LoVo (cell line): ENCODE measurements at regions not wholly inside any gene's neighbourhood (a gene's known extent, or its start where the extent isn't known, plus 50 kb on each side); places are given as distances from the start of the nearest gene placed in this dataset.

Experiments
- DNase-seq: peaks from one replicate; pipeline ENCODE4 v3.0.0-alpha.2; 2016; ENCODE audit warnings: low spot score

DNA sequence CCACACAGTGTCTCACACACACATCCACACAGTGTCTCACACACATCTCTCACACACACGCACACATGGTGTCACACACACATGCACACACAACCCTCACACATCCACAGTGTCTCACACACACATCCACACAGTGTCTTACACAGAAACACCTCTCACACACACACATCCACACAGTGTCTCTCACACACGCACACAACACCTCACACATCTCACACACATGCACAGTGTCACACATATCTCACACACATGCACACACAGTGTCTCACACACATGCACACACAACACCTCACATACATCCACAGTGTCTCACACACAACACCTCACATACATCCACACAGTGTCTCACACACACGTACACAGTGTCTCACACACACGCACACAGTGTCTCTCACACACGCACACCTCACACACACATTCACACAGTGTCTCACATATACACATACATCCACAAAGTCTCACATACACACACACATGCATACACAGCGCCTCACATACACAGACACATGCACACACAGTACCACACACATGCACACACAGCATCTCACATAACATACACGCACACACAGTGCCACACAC lies 473.9 kb upstream of the HS6ST1 start:
- DNase-seq: no peak

DNA sequence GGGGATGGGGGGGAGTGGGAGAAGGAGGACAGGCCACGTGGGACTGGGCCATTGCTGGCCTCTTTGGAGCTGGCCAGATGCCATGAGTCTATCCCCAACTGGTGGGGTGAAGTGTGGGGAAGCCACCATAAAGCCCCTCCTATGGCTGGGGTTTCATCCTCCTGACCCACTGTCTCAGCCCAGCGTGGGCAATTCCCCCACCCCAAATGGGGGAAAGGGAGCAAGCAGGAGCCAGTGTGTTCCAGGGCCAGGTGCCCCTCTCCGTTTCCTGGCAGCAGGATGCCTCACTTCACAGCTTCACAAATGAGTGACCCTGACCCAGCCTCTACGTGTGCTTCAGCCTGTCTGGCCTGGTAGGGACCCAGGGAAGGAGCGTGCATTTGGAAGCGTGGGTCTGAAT lies 474.7 kb upstream of the HS6ST1 start:
- DNase-seq: no peak

DNA sequence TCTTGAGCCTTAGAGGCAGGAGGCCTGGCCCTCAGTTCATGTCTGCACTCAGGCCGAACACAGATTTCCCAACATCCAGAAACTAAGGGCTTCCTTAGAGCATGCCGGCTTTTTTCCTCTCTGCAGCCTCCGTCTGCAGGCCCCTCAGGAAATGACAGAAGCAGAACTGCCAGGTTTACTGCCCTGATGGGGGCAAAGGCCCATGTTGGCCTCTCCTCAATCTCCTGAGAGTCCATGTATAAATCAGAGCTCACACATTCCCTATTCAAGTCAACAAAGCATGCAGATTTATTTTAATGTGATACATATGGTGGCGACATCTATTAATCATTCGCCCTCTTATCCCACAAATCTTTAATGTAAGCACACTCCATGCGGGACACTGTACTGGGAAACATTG lies 475.6 kb upstream of the HS6ST1 start:
- no peak for DNase-seq

DNA sequence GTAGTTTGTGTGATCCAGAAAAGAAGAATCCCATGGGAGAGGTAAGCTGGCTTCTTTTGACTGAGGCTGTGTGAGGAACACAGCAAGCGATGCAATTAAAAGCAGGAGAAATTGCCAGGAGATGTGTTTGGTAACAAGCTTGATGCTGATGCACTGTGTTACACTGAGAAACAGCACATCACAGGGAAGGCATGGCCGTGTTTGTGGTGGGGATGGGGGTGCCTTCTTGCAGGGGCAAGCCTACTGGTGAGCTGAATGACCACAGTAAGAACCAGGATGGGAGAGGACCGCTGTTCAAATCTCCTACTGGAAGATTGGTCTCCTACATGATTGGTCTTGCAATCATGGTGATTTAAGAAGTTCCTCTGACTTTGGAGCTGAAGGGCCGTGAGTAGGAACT lies 477.7 kb upstream of the HS6ST1 start:
- DNase-seq: no peak

DNA sequence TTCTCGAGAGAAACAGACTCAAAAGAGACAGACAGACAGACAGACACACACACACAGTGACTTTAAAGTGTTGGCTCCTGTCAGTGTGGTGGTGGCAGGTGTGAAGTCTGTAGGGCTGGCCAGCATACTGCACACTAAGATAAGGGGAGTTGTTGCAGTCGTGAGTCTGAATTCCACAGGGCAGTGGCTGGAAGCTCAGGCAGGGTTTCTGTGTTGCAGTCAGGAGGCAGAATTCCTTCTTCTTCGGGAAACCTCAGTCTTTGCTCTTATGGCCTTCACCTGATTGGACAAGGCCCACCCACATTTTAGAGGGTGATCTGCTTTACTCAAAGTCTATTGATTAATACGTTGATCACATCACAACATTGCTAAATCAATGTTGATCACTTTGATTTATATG lies 478.4 kb upstream of the HS6ST1 start:
- no peak for DNase-seq

DNA sequence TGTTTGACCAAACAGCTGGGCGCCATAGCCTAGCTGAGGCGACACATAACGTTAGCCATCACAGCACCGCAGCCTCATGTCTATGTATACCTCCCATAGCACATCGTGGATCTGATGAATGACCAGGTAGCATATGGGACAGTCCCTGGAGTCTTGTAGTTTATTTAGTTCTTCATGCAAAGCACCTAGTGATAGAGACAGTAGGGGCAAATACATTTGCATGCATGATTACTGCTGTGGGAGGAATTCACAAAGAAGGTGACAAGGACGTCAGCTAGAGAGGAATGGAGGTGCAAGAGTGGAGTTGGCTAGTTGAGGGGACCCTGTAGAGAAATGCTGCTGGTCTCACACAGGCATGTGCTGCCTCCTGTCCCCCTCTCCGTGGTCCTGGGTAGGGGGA lies 478.9 kb upstream of the HS6ST1 start:
- DNase-seq: no peak

DNA sequence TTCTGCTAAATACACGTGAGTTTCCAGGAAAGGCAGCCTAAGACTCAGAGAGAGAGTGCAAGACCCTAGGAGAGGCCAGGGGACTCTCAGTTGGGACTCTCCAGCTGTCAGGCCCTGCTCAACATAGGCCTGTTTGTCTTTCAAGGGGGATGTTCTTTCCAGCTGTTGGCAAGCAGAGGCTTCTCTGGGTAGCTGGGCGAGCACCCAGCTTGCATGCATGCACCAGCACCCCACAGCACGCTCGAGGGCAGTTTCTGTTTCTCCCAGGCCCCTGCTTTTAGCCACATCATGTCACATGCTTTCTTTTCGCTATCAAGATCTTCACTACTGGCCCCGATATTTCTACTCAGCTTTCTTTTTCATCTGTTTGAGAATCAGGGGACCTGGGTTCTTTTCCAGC lies 479.3 kb upstream of the HS6ST1 start:
- no peak for DNase-seq

DNA sequence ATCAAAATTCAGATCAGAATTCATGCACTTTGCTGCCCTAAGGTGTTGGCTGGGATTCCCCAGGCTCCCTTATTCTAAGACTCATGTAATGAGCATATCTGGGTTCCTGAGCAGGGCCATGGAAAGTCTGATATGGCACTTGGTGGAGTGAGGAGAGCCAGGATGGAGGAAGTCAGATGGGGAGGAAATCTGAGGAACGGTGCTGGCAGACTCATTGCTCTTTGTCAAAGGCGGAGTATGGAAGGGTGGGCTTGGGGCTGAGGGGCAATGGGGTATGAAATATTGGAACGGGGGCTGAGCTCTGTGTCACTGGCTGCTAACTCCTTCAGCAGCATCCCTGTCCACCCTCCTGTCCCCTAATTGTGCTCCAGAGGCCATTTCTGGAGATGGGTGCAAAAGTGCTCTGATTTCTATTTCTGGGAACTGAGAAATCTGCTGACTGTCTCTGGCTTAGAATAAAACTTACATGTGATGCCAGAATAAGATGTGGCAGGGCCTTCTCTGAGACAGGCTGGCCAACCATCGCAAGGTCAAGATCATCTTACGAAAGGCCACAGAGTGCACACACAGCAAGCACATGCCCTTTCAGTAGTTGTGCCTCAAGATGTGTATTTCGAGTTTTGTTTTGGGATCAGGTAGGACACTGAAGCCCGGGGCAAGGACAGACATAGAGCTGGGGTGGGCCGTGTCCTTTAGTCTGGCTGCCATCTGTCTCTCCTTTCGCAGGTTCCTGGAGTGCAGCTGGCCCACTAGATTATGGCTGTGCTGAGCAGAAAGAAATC lies 480.0 kb upstream of the HS6ST1 start:
- no peak for DNase-seq

DNA sequence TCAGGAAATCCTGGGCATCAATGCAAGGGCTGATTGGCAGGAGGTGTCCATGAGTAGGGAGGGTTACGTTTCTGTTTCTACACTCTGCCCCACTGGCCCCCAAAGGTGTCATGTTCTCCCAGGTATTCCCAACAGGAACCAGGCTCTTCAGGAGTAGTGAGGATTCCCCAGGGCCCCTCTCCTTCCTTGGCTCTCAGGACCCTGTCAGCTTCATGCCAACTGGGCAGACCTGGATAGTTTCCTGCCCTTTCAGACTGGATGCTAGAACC lies 480.6 kb upstream of the HS6ST1 start:
- no peak for DNase-seq

DNA sequence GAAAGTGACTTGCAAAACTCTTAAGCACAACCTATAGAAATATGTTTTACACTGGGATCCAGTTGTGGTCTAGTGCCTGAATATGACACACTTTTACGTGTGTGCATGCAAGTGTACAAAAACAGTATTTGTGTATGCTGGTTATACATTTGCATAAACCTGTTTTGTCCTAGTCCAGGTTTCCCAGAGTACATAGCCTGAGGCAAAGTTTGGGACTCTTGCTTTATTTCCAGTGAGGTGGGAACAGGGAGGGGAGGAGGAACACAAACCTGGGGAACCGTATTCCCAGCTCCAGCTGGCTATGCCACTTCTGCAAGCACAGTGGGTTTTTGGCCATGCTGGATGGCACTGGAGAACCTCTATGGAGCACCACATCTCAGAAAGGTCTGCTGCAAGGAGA lies 481.1 kb upstream of the HS6ST1 start:
- no peak for DNase-seq

DNA sequence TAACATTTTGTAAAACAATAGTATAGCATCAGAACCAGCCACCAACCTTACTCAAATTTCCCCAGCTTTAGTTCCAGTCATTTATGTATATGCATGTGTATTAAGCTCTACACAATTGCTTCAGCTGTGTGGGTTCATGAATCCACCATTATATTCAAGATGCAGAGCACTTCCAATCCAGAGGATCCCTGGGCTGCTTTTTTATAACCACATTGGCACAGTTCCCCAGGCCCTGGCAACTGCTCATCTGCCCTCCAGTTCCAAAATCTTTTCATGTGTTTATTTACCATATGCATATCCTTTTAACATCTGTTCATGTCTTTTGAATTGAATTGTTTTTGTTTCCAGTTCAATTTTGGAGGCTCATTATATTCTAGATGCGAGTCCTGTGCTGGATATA lies 482.9 kb upstream of the HS6ST1 start:
- DNase-seq: no peak

DNA sequence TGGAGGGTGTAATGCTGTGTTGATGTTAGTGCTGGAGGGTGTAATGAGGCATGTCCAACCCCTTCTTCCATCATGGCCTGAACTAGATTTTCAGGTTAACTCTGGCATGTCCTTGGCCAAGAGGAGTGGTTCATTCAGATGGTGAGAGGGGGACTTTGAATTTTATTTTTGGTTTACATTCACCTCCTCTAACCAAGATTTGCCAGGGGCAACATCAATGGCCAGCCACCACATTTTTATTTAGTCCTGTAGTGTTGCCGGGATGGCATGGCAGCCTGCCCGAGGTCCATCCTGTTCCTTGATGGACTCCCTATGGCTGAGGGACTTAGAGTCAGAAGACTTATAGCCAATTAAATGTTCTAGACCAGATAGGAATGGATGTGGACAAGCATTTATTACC lies 484.6 kb upstream of the HS6ST1 start:
- DNase-seq: no peak

DNA sequence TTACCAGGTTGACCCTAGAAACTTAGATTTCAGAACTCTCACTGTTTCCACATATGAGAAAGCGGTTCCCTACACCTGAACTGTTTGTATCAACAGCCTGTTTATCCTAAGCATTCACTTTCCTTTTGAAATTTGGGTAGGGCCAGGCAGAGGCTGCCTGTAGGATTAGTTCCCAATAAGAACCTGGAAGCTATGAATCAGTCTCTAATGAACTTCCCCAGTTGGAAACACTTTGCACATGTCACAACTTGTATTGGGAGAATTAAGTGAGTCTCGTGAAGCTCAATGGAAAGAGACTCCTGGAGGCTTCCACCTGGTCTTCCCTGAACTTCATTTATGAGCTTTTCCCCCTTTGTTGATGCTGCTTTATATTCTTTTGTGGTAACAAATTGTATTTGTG lies 486.6 kb upstream of the HS6ST1 start:
- DNase-seq: no peak

DNA sequence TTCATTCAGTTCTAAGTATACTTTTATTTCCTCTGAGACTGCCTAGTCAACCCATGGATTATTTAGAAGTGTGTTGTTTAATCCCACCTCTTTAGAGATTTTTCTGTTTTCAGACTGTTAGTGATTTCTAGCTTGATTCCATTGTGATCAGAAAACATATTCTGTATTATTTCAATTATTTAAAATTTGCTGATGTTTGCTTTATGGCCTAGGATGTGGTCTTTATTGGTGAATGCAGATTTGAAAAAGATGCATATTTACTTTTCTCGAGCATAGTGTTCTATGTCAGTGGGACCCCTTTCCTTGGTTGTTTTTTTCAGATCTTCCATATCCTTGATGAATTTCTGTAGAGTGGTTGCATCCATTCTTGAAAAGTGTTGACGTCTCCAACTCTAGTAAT lies 487.2 kb upstream of the HS6ST1 start:
- no peak for DNase-seq

DNA sequence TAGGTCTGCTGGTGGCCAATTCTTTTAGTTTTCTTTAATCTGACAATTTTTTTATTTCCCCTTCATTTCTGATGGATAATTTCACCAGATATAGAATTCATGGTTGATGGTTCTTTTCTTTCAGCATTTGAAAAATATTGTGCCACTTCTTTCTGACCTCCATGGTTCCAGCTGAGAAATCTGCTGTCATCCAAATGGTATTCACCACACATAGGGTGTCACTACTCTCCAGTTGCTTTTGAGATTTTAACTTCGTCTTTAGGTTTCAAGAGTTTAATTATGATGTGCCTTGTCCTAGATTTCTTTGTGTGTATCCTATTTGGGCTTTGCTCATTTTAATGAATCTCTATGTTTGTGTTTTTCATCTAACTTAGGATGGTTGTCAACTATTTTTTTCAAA lies 488.6 kb upstream of the HS6ST1 start:
- no peak for DNase-seq

DNA sequence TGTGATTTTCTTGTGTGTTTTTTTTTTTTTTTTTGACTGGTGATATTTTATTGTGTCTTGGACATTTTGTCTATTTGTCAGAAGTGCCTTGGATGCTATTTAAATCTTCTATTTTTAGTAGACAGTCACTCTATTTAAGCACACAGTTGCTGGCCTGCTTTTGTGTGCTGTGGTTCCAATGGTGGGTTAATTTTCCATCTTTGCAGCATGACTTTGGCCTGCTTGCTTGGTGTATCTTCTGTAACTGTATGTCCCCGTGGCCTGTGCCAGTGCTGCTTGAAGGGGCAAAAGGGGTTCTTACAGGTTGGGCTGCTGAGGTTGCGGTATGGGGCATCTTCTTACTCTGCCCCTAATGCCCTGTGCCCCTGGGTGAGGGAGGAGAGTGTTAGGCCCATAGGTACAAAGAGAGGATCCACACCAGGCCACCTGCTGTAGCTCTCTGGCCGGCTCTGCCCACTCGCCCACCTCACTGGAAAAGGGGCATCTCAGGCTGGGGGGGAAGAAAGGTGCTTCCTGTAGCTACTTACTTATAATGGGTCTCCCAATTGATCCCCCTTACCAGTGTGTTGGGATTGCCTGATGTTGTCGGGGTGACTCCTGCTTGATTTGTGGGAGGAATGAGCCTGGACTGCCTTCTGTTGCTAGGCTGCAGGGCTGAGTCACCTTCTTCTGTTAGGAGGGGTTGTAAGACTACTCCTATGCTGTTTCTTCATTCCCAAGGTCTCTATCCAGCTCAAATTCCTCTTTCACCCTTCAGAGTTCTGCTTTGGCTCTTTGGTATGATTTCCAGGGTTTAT lies 490.0 kb upstream of the HS6ST1 start:
- DNase-seq: no peak

DNA sequence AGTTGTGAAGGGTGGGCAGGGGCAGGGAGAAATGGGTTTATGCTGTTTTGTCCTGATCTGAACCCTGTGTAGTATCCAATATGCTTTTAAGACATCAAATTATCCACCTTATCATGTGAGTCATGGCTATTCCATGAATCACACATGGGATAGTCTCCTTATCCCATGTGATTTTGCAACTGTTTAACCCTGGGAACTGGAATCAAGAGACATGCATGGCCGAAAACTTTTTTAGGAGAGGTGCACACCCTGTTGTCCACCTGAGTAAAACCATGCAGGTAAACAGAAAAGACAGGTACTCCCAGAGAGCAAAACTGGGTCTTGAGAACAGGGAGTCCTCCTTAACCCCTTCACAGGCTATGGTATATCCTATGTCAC lies 490.6 kb upstream of the HS6ST1 start:
- DNase-seq: no peak

DNA sequence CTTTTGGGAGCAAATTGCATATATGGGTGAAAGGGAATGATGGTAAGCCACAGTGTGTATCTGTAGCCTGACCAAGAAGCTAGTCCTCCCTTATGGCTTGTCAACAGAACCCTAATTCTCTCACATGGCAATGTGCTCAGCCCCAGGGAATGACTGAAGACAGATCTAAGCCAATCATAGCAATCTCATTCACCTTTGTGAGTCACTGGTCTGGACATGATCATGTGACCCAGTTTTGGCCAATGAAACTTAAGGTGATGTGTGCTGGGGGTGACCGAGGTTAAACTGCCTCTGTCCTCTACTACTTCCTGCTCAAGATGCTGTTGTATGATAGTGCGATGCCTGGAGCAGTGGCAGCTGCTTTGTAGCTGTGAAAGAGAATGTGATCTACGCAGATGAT lies 491.2 kb upstream of the HS6ST1 start:
- no peak for DNase-seq

DNA sequence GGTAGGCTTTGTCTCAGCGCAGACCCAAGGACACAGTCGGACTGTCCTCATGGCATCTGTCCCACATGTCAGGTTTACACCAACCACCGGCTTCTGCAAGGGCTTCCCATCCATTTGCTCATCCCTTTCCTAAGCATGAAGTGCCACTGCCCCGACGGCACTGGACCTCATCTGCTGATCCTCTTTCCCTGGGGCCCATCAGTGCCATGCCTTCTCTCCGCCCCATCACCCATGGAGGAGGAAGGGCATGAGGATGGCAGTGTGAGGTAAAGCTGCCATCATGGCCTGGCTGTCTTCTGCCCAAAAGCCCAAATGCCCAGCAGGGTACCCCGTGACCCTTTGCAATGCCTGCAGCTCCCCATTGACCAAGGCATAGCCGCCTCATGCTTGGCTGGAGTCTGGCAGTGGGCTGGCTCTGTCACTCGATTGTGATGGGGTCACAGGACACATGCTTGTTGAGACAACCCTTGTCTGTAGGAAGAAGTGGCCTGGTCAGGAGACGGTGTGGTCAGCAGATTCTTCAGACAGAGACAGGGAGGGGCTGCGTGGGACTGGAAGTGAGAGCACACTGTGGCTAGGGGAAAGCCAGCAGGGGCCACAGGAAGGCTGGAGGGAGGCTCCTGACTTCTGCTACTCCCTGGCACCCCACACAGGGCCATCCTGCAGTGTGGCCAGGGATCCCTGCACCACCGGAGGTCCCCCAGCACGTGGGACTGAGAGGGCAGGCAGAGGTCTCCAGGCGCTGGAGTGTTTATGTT lies 493.7 kb upstream of the HS6ST1 start:
- DNase-seq: no peak

DNA sequence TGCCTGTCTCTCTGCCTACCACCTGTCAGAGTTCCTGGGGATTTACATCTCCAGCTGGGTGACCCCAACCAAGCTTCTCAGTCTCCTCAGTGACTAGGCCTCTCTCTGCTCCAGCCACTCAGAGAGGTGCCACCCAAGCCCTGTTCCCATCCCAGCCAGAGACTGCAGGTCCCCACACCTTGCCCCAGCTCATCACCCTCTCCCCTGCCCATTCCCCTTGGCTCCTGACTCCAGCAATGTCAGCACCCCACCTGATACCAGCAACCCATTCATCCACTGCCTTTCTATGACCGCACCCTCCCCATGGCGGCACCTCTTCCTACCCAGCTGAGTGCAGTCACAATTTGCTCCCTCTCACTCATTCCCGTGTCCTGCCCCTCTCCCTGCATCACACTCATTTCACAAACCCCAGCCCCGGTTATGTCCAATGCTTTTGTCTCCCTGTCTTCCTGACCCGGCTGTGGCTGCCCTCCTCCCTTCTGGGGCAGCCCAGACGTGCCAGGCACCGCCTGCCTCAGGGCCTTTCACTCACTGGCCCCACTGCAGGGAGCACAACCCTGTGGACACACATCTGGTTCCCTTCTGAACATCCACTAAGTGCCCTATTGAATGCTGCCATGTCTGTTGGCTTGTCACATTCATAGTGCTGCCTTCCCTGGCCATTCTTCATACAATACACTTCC lies 494.8 kb upstream of the HS6ST1 start:
- no peak for DNase-seq

DNA sequence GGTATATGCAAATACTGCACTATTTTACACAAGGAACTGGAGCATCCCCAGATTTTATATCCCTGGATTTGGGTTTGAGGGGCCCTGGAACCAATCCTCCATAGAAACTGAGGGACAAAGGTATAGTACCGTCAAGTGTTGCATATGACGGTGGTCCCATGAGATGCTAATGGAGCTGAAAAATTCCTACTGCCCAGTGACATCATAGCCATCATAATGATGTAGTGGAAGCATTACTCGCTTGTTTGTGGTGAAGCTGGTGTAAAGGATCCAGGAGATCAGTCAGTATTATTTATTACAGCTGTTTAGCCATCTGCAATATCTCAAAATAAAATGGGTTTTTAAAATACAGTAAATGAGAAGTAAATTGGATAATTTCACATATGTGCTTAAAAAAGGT lies 496.6 kb upstream of the HS6ST1 start:
- DNase-seq: no peak

DNA sequence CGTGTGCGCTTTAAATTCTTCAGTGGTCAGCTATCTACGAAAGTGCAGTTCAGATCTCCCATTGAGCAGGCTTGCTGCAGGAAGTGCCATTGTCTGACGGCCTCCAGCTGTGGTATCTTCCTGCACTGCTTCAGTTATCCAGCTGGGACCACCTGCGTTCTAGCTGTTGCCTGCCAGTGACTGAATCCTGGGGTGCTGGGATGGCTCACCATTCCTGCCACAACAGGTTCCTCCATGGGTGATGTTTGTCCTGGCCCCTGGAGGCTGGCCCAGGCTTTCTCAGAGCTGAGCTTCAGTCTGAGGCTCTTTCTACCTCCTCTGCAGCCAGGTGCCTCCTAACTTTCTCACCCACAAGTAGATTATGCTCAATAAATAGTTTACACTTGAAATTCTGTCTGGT lies 498.5 kb upstream of the HS6ST1 start:
- DNase-seq: no peak
